HEK293 (cell line): ENCODE measurements at regions not wholly inside any gene's neighbourhood (a gene's known extent, or its start where the extent isn't known, plus 50 kb on each side); places are given as distances from the start of the nearest gene placed in this dataset.

Experiments
- CTCF ChIA-PET: fragments of 350-600 bp; formaldehyde crosslinking; extraction: SDS; loops from one replicate; lab custom pipeline; 2021; ENCODE audit warnings: antibody characterized with exemption; lab: Yijun Ruan, JAX
- POLR2A ChIA-PET: fragments of 300-600 bp; formaldehyde crosslinking; extraction: SDS; loops from one replicate; lab custom pipeline; 2020; ENCODE audit warnings: antibody characterized with exemption, inconsistent platforms; lab: Yijun Ruan, JAX
- H3K27ac ChIP-seq: fragments of 200-500 bp; sonication (Bioruptor generic); 2 replicates; pipeline ENCODE4 v1.5.1; 2014; ENCODE audit warnings: low read depth, low read length, control low read depth, inconsistent platforms; ENCODE audit errors: extremely low read depth
- H3K36me3 ChIP-seq, 2 experiments: fragments of 200-500 bp in 1 of 2; sonication (Bioruptor generic) in 1 of 2; 1 replicate in 1 of 2; 2 replicates in 1 of 2; pipeline ENCODE4 v1.5.1; 2014 to 2017; ENCODE audit warnings: inconsistent platforms in 2 of 2, low read length in 2 of 2; ENCODE audit not compliant: control insufficient read depth in 2 of 2, insufficient read depth in 1 of 2
- H3K4me1 ChIP-seq: fragments of 200-500 bp; sonication (Bioruptor generic); 2 replicates; pipeline ENCODE4 v1.5.1; 2014; ENCODE audit warnings: mild to moderate bottlenecking, low read length, inconsistent platforms; ENCODE audit not compliant: control insufficient read depth, insufficient read depth
- H3K4me3 ChIP-seq: 2 replicates; pipeline ENCODE4 v1.5.1; 2011; ENCODE audit warnings: low read depth, mild to moderate bottlenecking, control low read depth, low read length, moderate library complexity
- H3K9me3 ChIP-seq: fragments of 200-500 bp; sonication (Bioruptor generic); 2 replicates; pipeline ENCODE4 v1.5.1; 2014; ENCODE audit warnings: low read depth, low read length, inconsistent platforms; ENCODE audit not compliant: control insufficient read depth, insufficient read depth
- GLIS1 ChIP-seq: fragments of 450-650 bp; formaldehyde crosslinking; IDR thresholded peaks from 2 replicates; pipeline ENCODE4 v1.5.1; 2016; ENCODE audit warnings: missing biosample characterization, missing genetic modification characterization
- GLIS2 ChIP-seq: fragments of 450-650 bp; formaldehyde crosslinking; IDR thresholded peaks from 2 replicates; pipeline ENCODE4 v1.5.1; 2016; ENCODE audit warnings: missing biosample characterization, missing genetic modification characterization
- HOXA7 ChIP-seq: sonication (generic); formaldehyde crosslinking; IDR thresholded peaks from 2 replicates; pipeline ENCODE4 v1.8.1; 2022; ENCODE audit warnings: missing genetic modification reagents, borderline replicate concordance
- KLF10 ChIP-seq: fragments of 450-650 bp; IDR thresholded peaks from 2 replicates; pipeline ENCODE4 v1.5.1; 2018; ENCODE audit warnings: missing biosample characterization, mild to moderate bottlenecking, missing genetic modification characterization
- KLF8 ChIP-seq: fragments of 450-650 bp; formaldehyde crosslinking; IDR thresholded peaks from 2 replicates; pipeline ENCODE4 v1.5.1; 2016; ENCODE audit warnings: missing biosample characterization, missing genetic modification characterization
- OVOL3 ChIP-seq: fragments of 450-650 bp; formaldehyde crosslinking; IDR thresholded peaks from 2 replicates; pipeline ENCODE4 v1.5.1; 2016; ENCODE audit warnings: missing biosample characterization, missing genetic modification characterization
- PRDM6 ChIP-seq: fragments of 450-650 bp; formaldehyde crosslinking; IDR thresholded peaks from 2 replicates; pipeline ENCODE4 v1.5.1; 2017; ENCODE audit warnings: missing biosample characterization, missing genetic modification characterization
- SCRT2 ChIP-seq: fragments of 450-650 bp; formaldehyde crosslinking; IDR thresholded peaks from 2 replicates; pipeline ENCODE4 v1.5.1; 2016; ENCODE audit warnings: missing biosample characterization, missing genetic modification characterization
- SP3 ChIP-seq: fragments of 450-650 bp; formaldehyde crosslinking; IDR thresholded peaks from 2 replicates; pipeline ENCODE4 v1.5.1; 2016; ENCODE audit warnings: missing biosample characterization, missing genetic modification characterization
- ZBTB20 ChIP-seq: fragments of 450-650 bp; formaldehyde crosslinking; IDR thresholded peaks from 2 replicates; pipeline ENCODE4 v1.5.1; 2016; ENCODE audit warnings: missing biosample characterization, missing genetic modification characterization
- ZNF112 ChIP-seq: fragments of 450-650 bp; formaldehyde crosslinking; IDR thresholded peaks from 2 replicates; pipeline ENCODE4 v1.5.0; 2017; ENCODE audit warnings: missing biosample characterization, missing genetic modification characterization
- ZNF138 ChIP-seq: fragments of 450-650 bp; formaldehyde crosslinking; IDR thresholded peaks from 2 replicates; pipeline ENCODE4 v1.5.1; 2016; ENCODE audit warnings: missing biosample characterization, missing genetic modification characterization, borderline replicate concordance
- ZNF155 ChIP-seq: fragments of 450-650 bp; formaldehyde crosslinking; IDR thresholded peaks from 2 replicates; pipeline ENCODE4 v1.5.1; 2016; ENCODE audit warnings: missing biosample characterization, missing genetic modification characterization
- ZNF23 ChIP-seq: fragments of 450-650 bp; formaldehyde crosslinking; IDR thresholded peaks from 2 replicates; pipeline ENCODE4 v1.5.1; 2016; ENCODE audit warnings: missing biosample characterization, missing genetic modification characterization, borderline replicate concordance
- ZNF350 ChIP-seq: fragments of 450-650 bp; formaldehyde crosslinking; IDR thresholded peaks from 2 replicates; pipeline ENCODE4 v1.5.0; 2017; ENCODE audit warnings: missing biosample characterization, mild to moderate bottlenecking, missing genetic modification characterization
- ZNF362 ChIP-seq: fragments of 450-650 bp; formaldehyde crosslinking; IDR thresholded peaks from 2 replicates; pipeline ENCODE4 v1.5.1; 2016; ENCODE audit warnings: missing biosample characterization, missing genetic modification characterization
- ZNF366 ChIP-seq: fragments of 450-650 bp; formaldehyde crosslinking; conservative IDR thresholded peaks from 2 replicates; pipeline ENCODE4 v1.5.1; 2016; ENCODE audit warnings: missing biosample characterization, missing genetic modification characterization
- ZNF404 ChIP-seq: fragments of 450-650 bp; formaldehyde crosslinking; IDR thresholded peaks from 2 replicates; pipeline ENCODE4 v1.5.1; 2017; ENCODE audit warnings: missing biosample characterization, missing genetic modification characterization
- ZNF433 ChIP-seq: fragments of 450-650 bp; formaldehyde crosslinking; IDR thresholded peaks from 2 replicates; pipeline ENCODE4 v1.5.1; 2016; ENCODE audit warnings: missing biosample characterization, missing genetic modification characterization, low read depth
- ZNF544 ChIP-seq: fragments of 450-650 bp; formaldehyde crosslinking; IDR thresholded peaks from 2 replicates; pipeline ENCODE4 v1.5.0; 2017; ENCODE audit warnings: missing biosample characterization, missing genetic modification characterization
- ZNF560 ChIP-seq: fragments of 450-650 bp; formaldehyde crosslinking; IDR thresholded peaks from 2 replicates; pipeline ENCODE4 v1.5.1; 2017; ENCODE audit warnings: missing biosample characterization, missing genetic modification characterization, borderline replicate concordance
- ZNF610 ChIP-seq: fragments of 450-650 bp; formaldehyde crosslinking; IDR thresholded peaks from 2 replicates; pipeline ENCODE4 v1.5.1; 2016; ENCODE audit warnings: missing biosample characterization, missing genetic modification characterization, borderline replicate concordance
- ZNF623 ChIP-seq: fragments of 450-650 bp; formaldehyde crosslinking; IDR thresholded peaks from 2 replicates; pipeline ENCODE4 v1.5.1; 2016; ENCODE audit warnings: missing biosample characterization, missing genetic modification characterization
- ZNF658 ChIP-seq: fragments of 450-650 bp; formaldehyde crosslinking; IDR thresholded peaks from 2 replicates; pipeline ENCODE4; 2016; ENCODE audit warnings: missing biosample characterization, missing genetic modification characterization
- ZNF76 ChIP-seq: fragments of 450-650 bp; formaldehyde crosslinking; IDR thresholded peaks from 2 replicates; pipeline ENCODE4; 2016; ENCODE audit warnings: low read depth, missing biosample characterization, missing genetic modification characterization, borderline replicate concordance
- ZNF843 ChIP-seq: fragments of 450-650 bp; formaldehyde crosslinking; IDR thresholded peaks from 2 replicates; pipeline ENCODE4 v1.5.1; 2016; ENCODE audit warnings: missing biosample characterization, missing genetic modification characterization
- TF ChIP-seq, protein P1 (sequence below): fragments of 450-650 bp; formaldehyde crosslinking; IDR thresholded peaks from 2 replicates; pipeline ENCODE4; 2016; ENCODE audit warnings: missing biosample characterization, missing genetic modification characterization
- TF ChIP-seq, protein P2 (sequence below): fragments of 450-650 bp; formaldehyde crosslinking; conservative IDR thresholded peaks from 2 replicates; pipeline ENCODE4 v1.5.1; 2016; ENCODE audit warnings: low read depth, missing biosample characterization, missing genetic modification characterization

DNA sequence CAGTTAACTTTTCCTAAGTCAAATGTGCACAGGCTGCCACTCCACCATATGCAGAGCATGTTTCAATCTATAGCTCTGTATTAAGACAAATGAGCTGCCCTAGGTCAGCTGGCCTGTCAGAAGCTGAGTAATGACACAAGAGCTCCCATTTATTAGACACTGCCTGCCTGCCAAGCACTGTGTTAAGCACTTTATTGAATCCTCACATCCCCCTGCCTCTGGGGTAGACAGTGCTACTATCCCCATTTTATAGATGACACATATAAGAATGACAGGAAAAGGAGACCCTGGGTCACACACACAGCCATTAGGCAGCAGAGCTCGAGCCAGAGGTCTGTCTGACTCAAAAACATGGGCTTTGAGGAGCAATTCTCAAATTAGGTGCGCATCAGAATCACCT, 179.8 kb upstream of the PDE1C start (continued):
- TF ChIP-seq ZNF366: no peak

DNA sequence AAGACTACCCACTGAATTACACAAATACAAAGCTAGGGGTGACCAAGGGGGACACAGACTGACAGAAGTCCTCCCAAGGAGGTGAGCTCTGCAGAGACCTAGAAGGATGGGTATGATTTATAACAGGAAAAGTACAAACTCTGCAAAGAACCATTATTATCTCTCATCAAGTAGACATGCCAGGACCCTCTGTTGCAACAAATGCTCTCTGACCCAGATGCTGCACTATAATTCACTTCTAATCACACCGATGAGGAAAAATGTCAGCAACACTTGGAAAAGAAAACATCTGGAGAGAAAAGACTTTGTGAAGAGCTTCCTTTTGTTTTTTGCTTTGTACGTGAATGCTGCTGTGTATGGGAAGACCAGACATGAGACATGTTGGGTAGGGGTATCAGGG, 178.3 kb upstream of the PDE1C start:
- CTCF ChIA-PET: no interaction called here
- TF ChIP-seq ZNF112 (tag by site-specific recombination) (no peak), ZNF155 (tag by site-specific recombination) (no peak), KLF10 (tag by site-specific recombination) (no peak), ZBTB20 (no peak), ZNF610 (tag by site-specific recombination) (no peak), ZNF404 (tag by site-specific recombination) (no peak), SP3 (no peak), ZNF658 (tag by site-specific recombination) (no peak), ZNF843 (tag by site-specific recombination) (no peak), SCRT2 (no peak), KLF8 (tag by site-specific recombination) (no peak), ZNF138 (tag by site-specific recombination) (no peak), ZNF560 (tag by site-specific recombination) (no peak), GLIS1 (no peak), PRDM6 (no peak), GLIS2 (no peak), ZNF23 (tag by site-specific recombination) (no peak)
- TF ChIP-seq, all 188 proteins: peak for 0
- Histone ChIP-seq H3K4me3 (no peak overlapping the region), H3K36me3 (no peaks in the 10 kb centered on the region), H3K9me3 (no peaks in the 10 kb centered on the region), H3K27ac (no peak overlapping the region), H3K4me1 (no peaks in the 10 kb centered on the region)
- POLR2A ChIA-PET: no interaction called here

GRCh38 chr7:32244806-32245345, 174.7 kb upstream of the PDE1C start:
- H3K27ac ChIP-seq: no peak overlapping the region
- H3K4me3 ChIP-seq: no peak overlapping the region
- no peaks in the 10 kb centered on the region for H3K4me1 ChIP-seq
- POLR2A ChIA-PET: no interaction called here
- CTCF ChIA-PET: interaction anchor here (0.8 to 1.2 kb wide), 3 partner anchors 17 to 234 kb away, joined by 3 to 6 read pairs (median 3); no protein-coding TSS in a partner anchor
- no peaks in the 10 kb centered on the region for H3K36me3 ChIP-seq
- no peaks in the 10 kb centered on the region for H3K9me3 ChIP-seq
- no peak for TF ChIP-seq ZNF76
- TF ChIP-seq, protein P1, sequence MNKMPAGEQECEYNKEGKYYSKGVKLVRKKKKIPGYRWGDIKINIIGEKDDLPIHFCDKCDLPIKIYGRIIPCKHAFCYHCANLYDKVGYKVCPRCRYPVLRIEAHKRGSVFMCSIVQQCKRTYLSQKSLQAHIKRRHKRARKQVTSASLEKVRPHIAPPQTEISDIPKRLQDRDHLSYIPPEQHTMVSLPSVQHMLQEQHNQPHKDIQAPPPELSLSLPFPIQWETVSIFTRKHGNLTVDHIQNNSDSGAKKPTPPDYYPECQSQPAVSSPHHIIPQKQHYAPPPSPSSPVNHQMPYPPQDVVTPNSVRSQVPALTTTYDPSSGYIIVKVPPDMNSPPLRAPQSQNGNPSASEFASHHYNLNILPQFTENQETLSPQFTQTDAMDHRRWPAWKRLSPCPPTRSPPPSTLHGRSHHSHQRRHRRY (tag by site-specific recombination): no peak
- TF ChIP-seq HOXA7 (CRISPR knock-in tag): no peak
- TF ChIP-seq ZNF350 (tag by site-specific recombination): no peak
- no peak for TF ChIP-seq ZNF544 (tag by site-specific recombination)
- TF ChIP-seq ZNF433 (tag by site-specific recombination): no peak
- no peak for TF ChIP-seq ZNF560 (tag by site-specific recombination)
- TF ChIP-seq SP3: no peak
- TF ChIP-seq, protein P2, sequence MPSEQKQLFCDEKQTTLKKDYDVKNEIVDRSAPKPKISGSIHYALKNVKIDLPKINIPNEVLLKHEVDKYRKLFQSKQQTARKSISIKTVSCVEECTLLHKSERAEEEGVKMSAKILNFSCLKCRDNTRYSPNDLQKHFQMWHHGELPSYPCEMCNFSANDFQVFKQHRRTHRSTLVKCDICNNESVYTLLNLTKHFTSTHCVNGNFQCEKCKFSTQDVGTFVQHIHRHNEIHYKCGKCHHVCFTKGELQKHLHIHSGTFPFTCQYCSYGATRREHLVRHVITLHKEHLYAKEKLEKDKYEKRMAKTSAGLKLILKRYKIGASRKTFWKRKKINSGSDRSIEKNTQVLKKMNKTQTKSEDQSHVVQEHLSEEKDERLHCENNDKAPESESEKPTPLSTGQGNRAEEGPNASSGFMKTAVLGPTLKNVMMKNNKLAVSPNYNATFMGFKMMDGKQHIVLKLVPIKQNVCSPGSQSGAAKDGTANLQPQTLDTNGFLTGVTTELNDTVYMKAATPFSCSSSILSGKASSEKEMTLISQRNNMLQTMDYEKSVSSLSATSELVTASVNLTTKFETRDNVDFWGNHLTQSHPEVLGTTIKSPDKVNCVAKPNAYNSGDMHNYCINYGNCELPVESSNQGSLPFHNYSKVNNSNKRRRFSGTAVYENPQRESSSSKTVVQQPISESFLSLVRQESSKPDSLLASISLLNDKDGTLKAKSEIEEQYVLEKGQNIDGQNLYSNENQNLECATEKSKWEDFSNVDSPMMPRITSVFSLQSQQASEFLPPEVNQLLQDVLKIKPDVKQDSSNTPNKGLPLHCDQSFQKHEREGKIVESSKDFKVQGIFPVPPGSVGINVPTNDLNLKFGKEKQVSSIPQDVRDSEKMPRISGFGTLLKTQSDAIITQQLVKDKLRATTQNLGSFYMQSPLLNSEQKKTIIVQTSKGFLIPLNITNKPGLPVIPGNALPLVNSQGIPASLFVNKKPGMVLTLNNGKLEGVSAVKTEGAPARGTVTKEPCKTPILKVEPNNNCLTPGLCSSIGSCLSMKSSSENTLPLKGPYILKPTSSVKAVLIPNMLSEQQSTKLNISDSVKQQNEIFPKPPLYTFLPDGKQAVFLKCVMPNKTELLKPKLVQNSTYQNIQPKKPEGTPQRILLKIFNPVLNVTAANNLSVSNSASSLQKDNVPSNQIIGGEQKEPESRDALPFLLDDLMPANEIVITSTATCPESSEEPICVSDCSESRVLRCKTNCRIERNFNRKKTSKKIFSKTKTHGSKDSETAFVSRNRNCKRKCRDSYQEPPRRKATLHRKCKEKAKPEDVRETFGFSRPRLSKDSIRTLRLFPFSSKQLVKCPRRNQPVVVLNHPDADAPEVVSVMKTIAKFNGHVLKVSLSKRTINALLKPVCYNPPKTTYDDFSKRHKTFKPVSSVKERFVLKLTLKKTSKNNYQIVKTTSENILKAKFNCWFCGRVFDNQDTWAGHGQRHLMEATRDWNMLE (tag by site-specific recombination): no peak
- TF ChIP-seq OVOL3 (tag by site-specific recombination): no peak
- no peak for TF ChIP-seq ZNF623 (tag by site-specific recombination)
- no peak for TF ChIP-seq ZNF362 (tag by site-specific recombination)
